Heart left ventricle (tissue), 13 donors: ENCODE measurements at regions not wholly inside any gene's neighbourhood (a gene's known extent, or its start where the extent isn't known, plus 50 kb on each side); places are given as distances from the start of the nearest gene placed in this dataset.

ENCODE experiments used
- POLR2A ChIP-seq, 2 donors: fragments of 450-650 bp; IDR thresholded peaks; one replicate each; pipeline ENCODE4 v1.6.1; 2017; ENCODE audit warnings: antibody characterized with exemption in 2 of 2, mild to moderate bottlenecking in 2 of 2, moderate library complexity in 2 of 2
- TF ChIP-seq, protein P1 (sequence below), 12 donors: fragments of 200-600 bp; sonication (generic) in 4 of 12; IDR thresholded peaks; one replicate each; pipeline versions ENCODE4 v1.5.0 to v1.8.0; 2018 to 2022; ENCODE audit warnings: antibody characterized with exemption in 12 of 12, mild to moderate bottlenecking in 5 of 12
- donor health status: ischemic (EF 13 %, LVEDD 7.1; RV severe dilation, severe dysfunction).
- donor health status: DM: no; HTN: yes; CAD: no.
- donor health status: DM: no; HTN: no; CAD: no.
- donor health status: ischemic (EF 25% LVEDD 6.9; RV normal size, moderate dysfunction).
- donor health status: ischemic (EF 25% LVEDD 5.7; RV mildly dilated, moderate dysfunction).
- donor health status: ischemic (EF 35%, LVEDD 5.7; RV mildly dilated, moderate dysfunction).
- donor health status: nonischemic (EF 11% LVEDD 7.7; RV severe dilation, severe dysfunction).
- donor health status: DM: yes; HTN: yes; CAD: no.
- donor health status: PGD.
- donor health status: ischemic (EF 29% LVEDD 5.4; RV normal size, mild dysfunction).
- donor health status: nonischemic (EF 23%, LVEDD 6.1; RV moderate dilation, normal function).

- TF ChIP-seq, protein P1, sequence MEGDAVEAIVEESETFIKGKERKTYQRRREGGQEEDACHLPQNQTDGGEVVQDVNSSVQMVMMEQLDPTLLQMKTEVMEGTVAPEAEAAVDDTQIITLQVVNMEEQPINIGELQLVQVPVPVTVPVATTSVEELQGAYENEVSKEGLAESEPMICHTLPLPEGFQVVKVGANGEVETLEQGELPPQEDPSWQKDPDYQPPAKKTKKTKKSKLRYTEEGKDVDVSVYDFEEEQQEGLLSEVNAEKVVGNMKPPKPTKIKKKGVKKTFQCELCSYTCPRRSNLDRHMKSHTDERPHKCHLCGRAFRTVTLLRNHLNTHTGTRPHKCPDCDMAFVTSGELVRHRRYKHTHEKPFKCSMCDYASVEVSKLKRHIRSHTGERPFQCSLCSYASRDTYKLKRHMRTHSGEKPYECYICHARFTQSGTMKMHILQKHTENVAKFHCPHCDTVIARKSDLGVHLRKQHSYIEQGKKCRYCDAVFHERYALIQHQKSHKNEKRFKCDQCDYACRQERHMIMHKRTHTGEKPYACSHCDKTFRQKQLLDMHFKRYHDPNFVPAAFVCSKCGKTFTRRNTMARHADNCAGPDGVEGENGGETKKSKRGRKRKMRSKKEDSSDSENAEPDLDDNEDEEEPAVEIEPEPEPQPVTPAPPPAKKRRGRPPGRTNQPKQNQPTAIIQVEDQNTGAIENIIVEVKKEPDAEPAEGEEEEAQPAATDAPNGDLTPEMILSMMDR (IDR thresholded peaks at IDR 0.05) = no peak
- no peak for TF ChIP-seq POLR2A (IDR thresholded peaks at IDR 0.05)
Measured at GRCh38 chr6:14887181-14887580, 358.7 kb upstream of the JARID2 start.
